Ovary (tissue), 3 donors: ENCODE measurements at regions not wholly inside any gene's neighbourhood (a gene's known extent, or its start where the extent isn't known, plus 50 kb on each side); places are given as distances from the start of the nearest gene placed in this dataset.

Source experiments
- CTCF ChIP-seq, 3 donors: fragments of 450-650 bp in 2 of 3; fragments of 200-600 bp in 1 of 3; IDR thresholded peaks; one replicate each; pipeline versions ENCODE4 v1.5.1 to v1.8.0; 2016 to 2022; ENCODE audit warnings: antibody characterized with exemption in 3 of 3, mild to moderate bottlenecking in 1 of 3
- EP300 ChIP-seq: sonication (generic); formaldehyde crosslinking; IDR thresholded peaks from one replicate; pipeline ENCODE4 v1.6.1; 2017; ENCODE audit warnings: antibody characterized with exemption
- POLR2A ChIP-seq: fragments of 450-650 bp; IDR thresholded peaks from one replicate; pipeline ENCODE4 v1.6.1; 2017; ENCODE audit warnings: antibody characterized with exemption, mild to moderate bottlenecking, moderate library complexity
- donor health status: DM: no; HTN: no; CAD: no.

- no peak for TF ChIP-seq CTCF (IDR thresholded peaks at IDR 0.05)
- no peak for TF ChIP-seq POLR2A
- TF ChIP-seq EP300, result no peak
Observed at GRCh38 chr9:101846161-101846560, 107.7 kb upstream of the GRIN3A start.
